HepG2 (cell line): ENCODE measurements at regions not wholly inside any gene's neighbourhood (a gene's known extent, or its start where the extent isn't known, plus 50 kb on each side); places are given as distances from the start of the nearest gene placed in this dataset.

ENCODE experiments used
- ATF6 ChIP-seq: sonication (generic); formaldehyde crosslinking; conservative IDR thresholded peaks from 2 replicates; pipeline ENCODE4 v1.4.0; 2020; ENCODE audit warnings: missing genetic modification reagents
- CREB1 ChIP-seq, 2 experiments: fragments of 450-650 bp in 1 of 2; IDR thresholded peaks; 2 replicates each; pipeline ENCODE4 v1.6.1; 2016 to 2017; ENCODE audit warnings: control low read depth in 1 of 2, mild to moderate bottlenecking in 1 of 2, missing compliant biosample characterization in 1 of 2, missing genetic modification characterization in 1 of 2
- CTCF ChIP-seq: sonication (generic); formaldehyde crosslinking; IDR thresholded peaks from 2 replicates; pipeline ENCODE4 v1.5.0; 2020; ENCODE audit warnings: mild to moderate bottlenecking, missing genetic modification reagents, moderate library complexity
- EZH2 ChIP-seq: conservative IDR thresholded peaks from 2 replicates; pipeline ENCODE4 v1.6.1; 2012; ENCODE audit warnings: mild to moderate bottlenecking, low read depth, low read length, moderate library complexity
- KAT2B ChIP-seq: fragments of 150-350 bp; IDR thresholded peaks from 2 replicates; pipeline ENCODE4 v1.6.1; 2014; ENCODE audit warnings: low read depth, low read length, borderline replicate concordance
- POGK ChIP-seq: sonication (generic); formaldehyde crosslinking; conservative IDR thresholded peaks from 2 replicates; pipeline ENCODE4 v1.8.0; 2022; ENCODE audit warnings: mild to moderate bottlenecking, moderate library complexity, missing genetic modification reagents
- ZNF562 ChIP-seq: sonication (generic); formaldehyde crosslinking; IDR thresholded peaks from 2 replicates; pipeline ENCODE4 v1.8.0; 2022; ENCODE audit warnings: missing genetic modification reagents, borderline replicate concordance
- ZNF589 ChIP-seq: sonication (generic); formaldehyde crosslinking; conservative IDR thresholded peaks from 2 replicates; pipeline ENCODE4 v1.8.0; 2022; ENCODE audit warnings: mild to moderate bottlenecking, moderate library complexity, missing genetic modification reagents

- TF ChIP-seq KAT2B, result no peak
- TF ChIP-seq CTCF, result no peak
- TF ChIP-seq EZH2, result no peak
- no peak for TF ChIP-seq POGK (CRISPR knock-in tag)
- no peak for TF ChIP-seq CREB1 (IDR thresholded peaks at IDR 0.05)
- no peak for TF ChIP-seq CREB1 (CRISPR knock-in tag; IDR thresholded peaks at IDR 0.05)
- no peak for TF ChIP-seq ZNF589
- no peak for TF ChIP-seq ZNF562 (CRISPR knock-in tag)
- no peak for TF ChIP-seq ATF6 (CRISPR knock-in tag)
Measured at GRCh38 chr2:146681991-146682390, 1162.8 kb upstream of the ACVR2A start.
